IPS-20b (cell line): ENCODE measurements at regions not wholly inside any gene's neighbourhood (a gene's known extent, or its start where the extent isn't known, plus 50 kb on each side); places are given as distances from the start of the nearest gene placed in this dataset.
"Not testable (repeated sequence)": the region's sequence is repeated elsewhere in the genome, so short reads cannot be mapped to it uniquely, and the experiment has no call there.

Source experiments
- H3K27ac ChIP-seq: one replicate; pipeline ENCODE4 v1.5.1; 2013; ENCODE audit warnings: low read length
- H3K27me3 ChIP-seq: 2 replicates; pipeline ENCODE4 v1.6.1; 2013; ENCODE audit warnings: mild to moderate bottlenecking, low read length, inconsistent platforms; ENCODE audit not compliant: insufficient read depth
- H3K36me3 ChIP-seq: 2 replicates; pipeline ENCODE4 v1.6.1; 2013; ENCODE audit warnings: low read depth, mild to moderate bottlenecking, inconsistent platforms, low read length, moderate library complexity; ENCODE audit not compliant: insufficient read depth
- H3K4me1 ChIP-seq: 2 replicates; pipeline ENCODE4 v1.6.1; 2013; ENCODE audit warnings: mild to moderate bottlenecking, control low read depth, inconsistent platforms, low read length, moderate library complexity; ENCODE audit not compliant: insufficient read depth
- H3K4me3 ChIP-seq: 2 replicates; pipeline ENCODE4 v1.5.1; 2013; ENCODE audit warnings: mild to moderate bottlenecking, low read length, inconsistent platforms
- H3K9ac ChIP-seq: 2 replicates; pipeline ENCODE4 v1.6.1; 2013; ENCODE audit warnings: low read depth, mild to moderate bottlenecking, inconsistent platforms, low read length, moderate library complexity
- H3K9me3 ChIP-seq: 2 replicates; pipeline ENCODE4 v1.6.1; 2013; ENCODE audit warnings: mild to moderate bottlenecking, low read depth, low read length, inconsistent platforms; ENCODE audit not compliant: insufficient read depth

DNA sequence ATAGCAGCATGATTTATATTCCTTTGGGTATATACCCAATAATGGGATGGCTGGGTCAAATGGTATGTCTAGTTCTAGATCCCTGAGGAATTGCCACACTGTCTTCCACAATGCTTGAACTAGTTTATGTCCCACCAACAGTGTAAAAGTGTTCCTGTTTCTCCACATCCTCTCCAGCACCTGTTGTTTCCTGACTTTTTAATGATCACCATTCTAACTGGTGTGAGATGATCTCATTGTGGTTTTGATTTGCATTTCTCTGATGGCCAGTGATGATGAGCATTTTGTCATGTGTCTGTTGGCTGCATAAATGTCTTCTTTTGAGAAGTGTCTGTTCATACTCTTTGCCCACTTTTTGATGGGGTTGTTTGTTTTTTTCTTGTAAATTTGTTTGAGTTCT is 54.0 kb upstream of the GPR89A start:
- H3K4me1 ChIP-seq, H3K9ac ChIP-seq, H3K27me3 ChIP-seq, H3K36me3 ChIP-seq, H3K4me3 ChIP-seq, H3K27ac ChIP-seq, H3K9me3 ChIP-seq: not testable (repeated sequence)

- H3K4me1 ChIP-seq: no peaks in the 10 kb centered on the region
Observed at GRCh38 chr1:145545055-145545454, 62.7 kb upstream of the GPR89A start.

DNA sequence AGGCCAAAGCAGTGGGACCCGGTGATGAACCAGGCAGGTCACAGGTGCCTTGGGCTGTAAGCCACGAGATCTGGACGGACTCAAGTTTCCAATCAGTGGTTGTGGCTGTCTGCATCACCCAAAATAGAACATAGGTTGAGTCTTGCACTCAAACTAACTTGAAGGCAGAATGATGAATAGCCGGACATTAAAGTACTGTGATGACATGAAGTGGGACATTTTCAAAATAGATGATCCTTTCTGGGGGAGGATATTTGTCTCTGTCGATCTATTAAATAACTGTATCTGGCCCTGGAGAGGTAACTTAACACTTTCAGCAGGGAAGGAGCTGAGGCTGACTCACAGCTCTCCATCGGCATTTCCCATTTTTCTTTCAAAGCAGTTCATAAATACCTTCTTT is 66.1 kb upstream of the GPR89A start:
- not testable (repeated sequence) for H3K9me3 ChIP-seq, H3K27ac ChIP-seq, H3K9ac ChIP-seq, H3K36me3 ChIP-seq, H3K27me3 ChIP-seq, H3K4me1 ChIP-seq, H3K4me3 ChIP-seq

More at GRCh38 chr1:145545055-145545454, 62.7 kb upstream of the GPR89A start:
- no peaks in the 10 kb centered on the region for H3K36me3 ChIP-seq
- no peak overlapping the region for H3K9ac ChIP-seq
- H3K27ac ChIP-seq: no peak overlapping the region
- H3K27me3 ChIP-seq: no peaks in the 10 kb centered on the region
- no peaks in the 10 kb centered on the region for H3K9me3 ChIP-seq
- no peak overlapping the region for H3K4me3 ChIP-seq

DNA sequence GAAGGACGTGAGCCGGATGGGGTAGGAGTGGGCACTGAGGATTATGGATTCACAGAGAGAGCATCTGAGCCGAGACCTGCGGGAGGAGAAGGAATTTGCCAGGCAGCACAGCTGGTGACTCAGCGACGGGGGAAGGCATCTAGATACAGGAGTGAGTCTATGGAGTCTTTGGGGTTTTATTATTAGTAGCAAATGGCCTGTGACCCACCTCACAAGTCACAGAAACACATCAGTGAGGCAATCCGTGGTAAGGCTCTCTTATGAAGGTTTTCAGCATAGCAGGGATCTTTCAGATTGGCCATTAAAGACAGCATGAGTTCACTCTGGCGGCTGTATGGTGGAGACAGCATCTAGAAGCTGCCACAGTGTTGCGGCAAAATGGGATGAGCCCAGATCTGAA is 66.5 kb upstream of the GPR89A start:
- H3K27me3 ChIP-seq, H3K27ac ChIP-seq, H3K4me1 ChIP-seq, H3K9ac ChIP-seq, H3K9me3 ChIP-seq, H3K4me3 ChIP-seq, H3K36me3 ChIP-seq: not testable (repeated sequence)

DNA sequence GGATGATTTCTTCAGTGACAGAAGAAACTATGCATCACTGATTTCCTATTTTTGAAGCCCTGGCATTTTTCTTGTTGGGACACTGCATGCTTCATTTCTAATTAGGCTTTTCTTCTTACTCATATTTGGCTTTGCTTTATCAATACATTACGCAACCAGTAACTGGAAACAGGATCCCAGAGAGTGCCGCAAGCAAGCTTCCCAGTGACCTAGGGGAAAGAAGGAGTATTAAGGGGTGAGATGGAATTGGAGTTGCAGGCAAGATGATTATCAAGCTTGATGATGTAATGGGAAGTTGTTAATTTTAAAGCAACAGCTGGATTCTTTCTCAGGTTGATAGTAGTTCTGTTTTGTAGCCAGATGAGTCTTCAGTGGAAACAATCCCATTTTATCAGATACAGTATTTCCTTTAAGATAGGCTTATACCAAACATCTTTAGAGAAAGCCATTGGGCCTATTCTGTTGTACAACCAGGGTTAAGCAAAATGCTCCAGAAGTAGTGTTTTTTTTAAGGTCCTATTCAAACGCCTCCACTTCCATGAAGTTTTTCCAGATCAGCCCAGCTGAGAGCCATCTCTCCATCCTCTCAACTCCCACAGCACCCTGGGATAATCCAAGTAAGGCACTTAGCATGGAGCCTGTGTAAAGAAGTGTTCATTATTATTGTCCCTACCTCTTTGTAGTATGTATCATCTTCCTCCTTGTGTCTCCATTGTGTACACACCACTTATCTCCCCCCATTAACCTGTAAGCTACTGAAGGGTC is 69.5 kb upstream of the GPR89A start:
- H3K27ac ChIP-seq, H3K36me3 ChIP-seq, H3K4me1 ChIP-seq, H3K9ac ChIP-seq, H3K4me3 ChIP-seq, H3K9me3 ChIP-seq, H3K27me3 ChIP-seq: not testable (repeated sequence)

GRCh38 chr1:145537003-145537402 is 70.8 kb upstream of the GPR89A start:
- H3K4me3 ChIP-seq, H3K36me3 ChIP-seq, H3K9ac ChIP-seq, H3K9me3 ChIP-seq, H3K4me1 ChIP-seq, H3K27ac ChIP-seq, H3K27me3 ChIP-seq: not testable (repeated sequence)

GRCh38 chr1:145535461-145535860 is 72.3 kb upstream of the GPR89A start:
- not testable (repeated sequence) for H3K4me3 ChIP-seq, H3K4me1 ChIP-seq, H3K27me3 ChIP-seq, H3K27ac ChIP-seq, H3K36me3 ChIP-seq, H3K9ac ChIP-seq, H3K9me3 ChIP-seq

DNA sequence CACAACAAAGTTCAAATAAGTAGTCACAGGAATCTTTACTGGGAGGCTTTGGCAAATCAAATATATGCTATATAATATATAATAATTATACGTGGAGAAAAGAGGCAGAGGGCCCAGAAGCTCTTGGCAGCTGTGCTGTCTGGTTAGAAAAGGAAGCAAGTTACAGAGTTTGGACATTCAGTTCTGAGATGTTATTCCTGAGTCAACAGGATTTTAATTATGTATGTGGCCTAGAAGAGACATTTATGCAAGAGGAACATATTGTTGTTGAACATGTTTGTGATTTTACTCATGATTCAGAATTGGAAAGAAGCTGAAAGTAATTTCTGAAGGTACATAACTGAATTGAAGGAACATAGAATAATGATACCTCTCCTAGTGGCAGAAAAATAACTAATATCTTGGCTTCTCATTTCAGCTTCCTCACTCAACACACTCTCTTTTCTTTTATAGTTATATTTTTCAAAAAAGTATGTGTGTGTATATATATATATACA is 79.7 kb upstream of the GPR89A start:
- H3K4me3 ChIP-seq, H3K27me3 ChIP-seq, H3K9me3 ChIP-seq, H3K36me3 ChIP-seq, H3K9ac ChIP-seq, H3K4me1 ChIP-seq, H3K27ac ChIP-seq: not testable (repeated sequence)

- H3K9ac ChIP-seq, H3K27me3 ChIP-seq, H3K4me1 ChIP-seq, H3K36me3 ChIP-seq, H3K9me3 ChIP-seq, H3K27ac ChIP-seq, H3K4me3 ChIP-seq: not testable (repeated sequence)
Observed at GRCh38 chr1:145520159-145520558, 87.6 kb upstream of the GPR89A start.

- not testable (repeated sequence) for H3K27ac ChIP-seq, H3K36me3 ChIP-seq, H3K27me3 ChIP-seq, H3K4me1 ChIP-seq, H3K9me3 ChIP-seq, H3K4me3 ChIP-seq, H3K9ac ChIP-seq
Observed at GRCh38 chr1:145519302-145519701, 88.5 kb upstream of the GPR89A start.

- not testable (repeated sequence) for H3K36me3 ChIP-seq
Observed at GRCh38 chr1:145513017-145513416, 87.6 kb upstream of the NBPF20 start.

DNA sequence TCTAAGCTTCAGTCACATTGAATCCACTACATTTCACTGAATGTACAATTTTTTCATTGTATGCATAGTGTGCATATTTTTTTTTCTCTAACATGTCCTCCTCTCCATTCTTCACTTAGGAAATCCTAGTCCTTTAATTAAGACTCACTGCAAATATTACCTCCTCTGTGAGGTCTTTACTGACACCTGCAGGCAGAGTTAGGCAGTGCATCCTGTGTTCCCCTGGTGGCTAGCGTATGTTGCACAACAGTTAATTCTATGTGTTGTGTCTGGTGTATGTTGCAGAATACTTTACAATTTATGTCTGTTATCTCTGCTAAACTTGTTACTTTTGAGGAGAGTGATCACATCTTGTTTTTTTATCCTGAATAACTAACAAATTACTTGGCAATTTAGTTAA is 82.7 kb upstream of the NBPF20 start:
- not testable (repeated sequence) for H3K27ac ChIP-seq, H3K4me1 ChIP-seq, H3K9ac ChIP-seq, H3K4me3 ChIP-seq, H3K36me3 ChIP-seq, H3K27me3 ChIP-seq, H3K9me3 ChIP-seq

More at GRCh38 chr1:145513017-145513416, 87.6 kb upstream of the NBPF20 start:
- H3K27me3 ChIP-seq, H3K4me3 ChIP-seq, H3K4me1 ChIP-seq, H3K9ac ChIP-seq, H3K27ac ChIP-seq, H3K9me3 ChIP-seq: not testable (repeated sequence)
